B cell (primary cell): ENCODE measurements at regions not wholly inside any gene's neighbourhood (a gene's known extent, or its start where the extent isn't known, plus 50 kb on each side); places are given as distances from the start of the nearest gene placed in this dataset.

Source experiments
- CTCF ChIP-seq: fragments of 200-600 bp; IDR thresholded peaks from one replicate; pipeline ENCODE4 v1.8.0; 2022; ENCODE audit warnings: antibody characterized with exemption, mild to moderate bottlenecking
- EZH2 ChIP-seq: IDR thresholded peaks from 2 replicates; pipeline ENCODE4 v1.6.1; 2012; ENCODE audit warnings: borderline replicate concordance, low read depth, mild to moderate bottlenecking, moderate library complexity, low read length; ENCODE audit not compliant: insufficient read depth, poor library complexity, severe bottlenecking

DNA sequence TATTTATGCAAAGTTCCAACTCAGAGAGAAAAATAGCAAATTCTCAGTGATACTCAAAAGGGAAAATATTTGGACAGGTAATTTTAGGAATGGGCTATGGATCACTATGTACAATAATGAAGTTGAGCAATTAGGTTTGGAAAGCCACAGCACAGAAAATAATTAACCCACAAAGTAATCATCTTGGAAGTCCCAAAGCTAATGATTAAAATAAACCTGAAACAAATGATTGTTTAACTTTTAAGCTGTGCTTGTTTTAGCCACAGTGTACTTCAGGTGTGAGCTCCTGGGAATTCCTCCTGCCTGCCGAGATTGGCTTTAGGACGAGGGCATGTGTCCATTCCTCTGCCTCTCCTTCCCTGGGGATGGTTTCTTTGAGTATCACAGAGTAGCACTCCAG is 403.9 kb downstream of the ZSWIM6 start:
- TF ChIP-seq CTCF (no peak), EZH2 (no peak)
